Activated naive CD4-positive, alpha-beta T cell (primary cell): ENCODE measurements at regions not wholly inside any gene's neighbourhood (a gene's known extent, or its start where the extent isn't known, plus 50 kb on each side); places are given as distances from the start of the nearest gene placed in this dataset.

Experiments used
- DNase-seq, 4 experiments: peaks; one replicate each; lab custom pipeline; 2025; lab: John Stamatoyannopoulos, UW

GRCh38 chr15:79373113-79373512, 59.0 kb upstream of the MINAR1 start:
- DNase-seq, result no peak

GRCh38 chr15:79373728-79374127, 58.4 kb upstream of the MINAR1 start:
- no peak for DNase-seq

- DNase-seq, result no peak
Measured at GRCh38 chr15:79376383-79376782, 55.8 kb upstream of the MINAR1 start.

- DNase-seq, result no peak
Measured at GRCh38 chr15:79378394-79379109, 53.6 kb upstream of the MINAR1 start.

- DNase-seq, result peak; percentile 40 to 74 (median 54)
Measured at GRCh38 chr15:79380755-79381497, 51.2 kb upstream of the MINAR1 start.

- DNase-seq, result no peak
Measured at GRCh38 chr15:79381593-79381992, 50.5 kb upstream of the MINAR1 start.
